ENCODE measurements at regions not wholly inside any gene's neighbourhood (a gene's known extent, or its start where the extent isn't known, plus 50 kb on each side); places are given as distances from the start of the nearest gene placed in this dataset.

DNA sequence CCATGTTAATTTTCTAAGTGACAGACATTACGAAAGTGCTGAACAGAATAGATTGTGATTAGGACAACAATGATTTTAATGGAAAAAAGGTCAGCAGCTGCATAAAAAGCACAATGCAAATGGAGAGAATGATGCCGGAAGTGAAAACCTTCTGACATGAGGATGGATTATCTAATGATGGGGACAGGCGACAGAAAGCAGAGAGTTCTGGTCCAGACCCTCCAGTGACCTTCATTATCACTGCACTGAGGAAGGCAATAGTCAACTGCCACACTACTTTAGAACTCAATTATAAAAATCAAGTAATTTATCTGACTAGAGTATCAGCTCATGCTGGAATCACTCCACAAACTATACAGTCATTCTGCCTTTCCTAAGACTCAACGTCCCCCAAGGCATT lies 746.1 kb upstream of the EPHA5 start:
- Histone ChIP-seq H3K36me3 (no peaks in the 10 kb centered on the region), H3K9me3 (no peaks in the 10 kb centered on the region), H3K27me3 (no peaks in the 10 kb centered on the region), H3K4me3 (ENCODE audit: low read depth, low read length) (no peak overlapping the region), H3K4me1 (no peaks in the 10 kb centered on the region)
- TF ChIP-seq, protein P1, sequence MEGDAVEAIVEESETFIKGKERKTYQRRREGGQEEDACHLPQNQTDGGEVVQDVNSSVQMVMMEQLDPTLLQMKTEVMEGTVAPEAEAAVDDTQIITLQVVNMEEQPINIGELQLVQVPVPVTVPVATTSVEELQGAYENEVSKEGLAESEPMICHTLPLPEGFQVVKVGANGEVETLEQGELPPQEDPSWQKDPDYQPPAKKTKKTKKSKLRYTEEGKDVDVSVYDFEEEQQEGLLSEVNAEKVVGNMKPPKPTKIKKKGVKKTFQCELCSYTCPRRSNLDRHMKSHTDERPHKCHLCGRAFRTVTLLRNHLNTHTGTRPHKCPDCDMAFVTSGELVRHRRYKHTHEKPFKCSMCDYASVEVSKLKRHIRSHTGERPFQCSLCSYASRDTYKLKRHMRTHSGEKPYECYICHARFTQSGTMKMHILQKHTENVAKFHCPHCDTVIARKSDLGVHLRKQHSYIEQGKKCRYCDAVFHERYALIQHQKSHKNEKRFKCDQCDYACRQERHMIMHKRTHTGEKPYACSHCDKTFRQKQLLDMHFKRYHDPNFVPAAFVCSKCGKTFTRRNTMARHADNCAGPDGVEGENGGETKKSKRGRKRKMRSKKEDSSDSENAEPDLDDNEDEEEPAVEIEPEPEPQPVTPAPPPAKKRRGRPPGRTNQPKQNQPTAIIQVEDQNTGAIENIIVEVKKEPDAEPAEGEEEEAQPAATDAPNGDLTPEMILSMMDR (IDR thresholded peaks at IDR 0.05; ENCODE audit: low read depth, low read length): no peak
- no peak for DNase-seq

- DNase-seq: no peak
Observed at GRCh38 chr4:66404141-66404540, 733.9 kb upstream of the EPHA5 start.

GRCh38 chr4:66376921-66377320 lies 706.6 kb upstream of the EPHA5 start:
- no peak for DNase-seq
- H3K4me1 ChIP-seq: no peaks in the 10 kb centered on the region
- H3K4me3 ChIP-seq (ENCODE audit: low read depth, low read length): no peak overlapping the region
- no peaks in the 10 kb centered on the region for H3K9me3 ChIP-seq
- H3K27me3 ChIP-seq: no peaks in the 10 kb centered on the region
- no peaks in the 10 kb centered on the region for H3K36me3 ChIP-seq
- TF ChIP-seq, protein P1 (IDR thresholded peaks at IDR 0.05; ENCODE audit: low read depth, low read length): no peak

More at GRCh38 chr4:66404141-66404540, 733.9 kb upstream of the EPHA5 start:
- no peaks in the 10 kb centered on the region for H3K9me3 ChIP-seq
- no peaks in the 10 kb centered on the region for H3K27me3 ChIP-seq
- no peaks in the 10 kb centered on the region for H3K4me1 ChIP-seq
- no peaks in the 10 kb centered on the region for H3K36me3 ChIP-seq
- no peak overlapping the region for H3K4me3 ChIP-seq (ENCODE audit: low read depth, low read length)
- TF ChIP-seq, protein P1 (IDR thresholded peaks at IDR 0.05; ENCODE audit: low read depth, low read length): no peak

DNA sequence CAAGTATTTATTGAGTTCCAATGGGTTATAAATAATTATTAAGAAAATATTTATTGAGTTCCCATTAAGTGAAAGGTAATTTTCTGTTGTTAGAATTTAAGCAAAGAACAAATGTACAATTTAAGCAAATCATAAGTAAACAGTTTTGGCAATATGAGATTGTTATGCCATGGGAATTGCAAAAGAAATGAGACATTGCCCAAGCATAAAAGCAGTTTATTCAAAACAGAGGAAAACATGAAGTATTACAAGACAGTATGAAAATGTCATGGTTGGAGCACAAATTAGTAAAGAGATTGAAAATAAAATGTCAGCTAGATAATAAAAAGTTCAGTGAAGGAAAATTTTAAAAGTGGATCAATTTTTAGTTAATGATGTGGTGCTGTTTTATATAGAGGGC lies 706.1 kb upstream of the EPHA5 start:
- TF ChIP-seq, protein P1 (IDR thresholded peaks at IDR 0.05; ENCODE audit: low read depth, low read length): no peak
- Histone ChIP-seq H3K27me3 (no peaks in the 10 kb centered on the region), H3K9me3 (no peaks in the 10 kb centered on the region), H3K36me3 (no peaks in the 10 kb centered on the region), H3K4me3 (ENCODE audit: low read depth, low read length) (no peak overlapping the region), H3K4me1 (no peaks in the 10 kb centered on the region)
- DNase-seq: no peak

DNA sequence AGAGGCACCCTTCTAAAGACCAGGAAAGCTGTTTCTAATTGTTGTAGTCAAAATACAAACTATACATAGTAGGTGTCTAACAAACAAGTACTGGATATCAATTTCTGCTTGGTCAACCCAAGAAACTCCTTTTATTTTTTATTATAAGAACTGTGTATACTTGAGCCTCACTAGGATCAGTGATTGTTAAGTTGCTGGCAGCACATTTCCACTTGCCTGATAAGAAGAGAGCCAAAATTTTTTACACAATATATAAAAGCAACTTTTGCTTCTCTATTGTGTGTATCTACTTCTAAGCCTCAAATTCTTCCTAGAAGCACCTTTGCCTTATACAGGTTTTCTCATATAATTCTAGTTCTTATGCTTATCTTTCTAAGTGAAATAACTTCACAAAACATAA lies 703.0 kb upstream of the EPHA5 start:
- no peak overlapping the region for H3K4me3 ChIP-seq (ENCODE audit: low read depth, low read length)
- DNase-seq: no peak

GRCh38 chr4:66372706-66373105 lies 702.4 kb upstream of the EPHA5 start:
- no peaks in the 10 kb centered on the region for H3K36me3 ChIP-seq
- no peaks in the 10 kb centered on the region for H3K4me1 ChIP-seq
- no peaks in the 10 kb centered on the region for H3K27me3 ChIP-seq
- no peak for DNase-seq
- TF ChIP-seq, protein P1 (IDR thresholded peaks at IDR 0.05; ENCODE audit: low read depth, low read length): no peak
- no peak overlapping the region for H3K4me3 ChIP-seq (ENCODE audit: low read depth, low read length)
- H3K9me3 ChIP-seq: no peaks in the 10 kb centered on the region

More for the DNA sequence above, 703.0 kb upstream of the EPHA5 start:
- Histone ChIP-seq H3K4me1 (no peaks in the 10 kb centered on the region), H3K9me3 (no peaks in the 10 kb centered on the region), H3K27me3 (no peaks in the 10 kb centered on the region), H3K36me3 (no peaks in the 10 kb centered on the region)
- TF ChIP-seq, protein P1 (IDR thresholded peaks at IDR 0.05; ENCODE audit: low read depth, low read length): no peak

All from BE2C (cell line).